HG03575 (cell line): ENCODE measurements at regions not wholly inside any gene's neighbourhood (a gene's known extent, or its start where the extent isn't known, plus 50 kb on each side); places are given as distances from the start of the nearest gene placed in this dataset.

ENCODE experiments used
- ATAC-seq: cut with Tn5 transposase; IDR thresholded peaks from one replicate; pipeline ENCODE4 v1.9.1; 2021; ENCODE audit not compliant: unreplicated experiment, insufficient number of reproducible peaks, low FRiP score; ENCODE audit errors: extremely low read depth

GRCh38 chr14:106845286-106846087, 1319.1 kb downstream of the TMEM121 start:
- no peak for ATAC-seq

DNA sequence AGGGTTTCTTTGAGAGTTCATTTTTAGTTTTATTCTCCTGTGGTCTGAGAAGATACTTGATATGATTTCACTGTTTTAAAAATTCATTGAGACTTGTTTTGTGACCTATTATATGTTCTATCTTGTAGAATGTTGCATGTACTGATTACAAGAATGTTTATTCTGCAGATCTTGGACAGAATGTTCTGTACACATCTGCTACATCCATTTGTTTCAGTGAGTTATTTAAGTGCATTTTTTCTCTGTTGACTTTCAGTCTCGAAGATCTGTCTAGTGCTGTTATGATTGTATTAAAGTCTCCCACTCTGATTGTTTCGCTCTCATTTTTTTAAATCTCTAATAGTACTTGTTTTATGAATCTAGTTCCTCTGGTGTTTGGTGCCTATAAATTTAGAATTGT, 1319.8 kb downstream of the TMEM121 start:
- ATAC-seq, result no peak

DNA sequence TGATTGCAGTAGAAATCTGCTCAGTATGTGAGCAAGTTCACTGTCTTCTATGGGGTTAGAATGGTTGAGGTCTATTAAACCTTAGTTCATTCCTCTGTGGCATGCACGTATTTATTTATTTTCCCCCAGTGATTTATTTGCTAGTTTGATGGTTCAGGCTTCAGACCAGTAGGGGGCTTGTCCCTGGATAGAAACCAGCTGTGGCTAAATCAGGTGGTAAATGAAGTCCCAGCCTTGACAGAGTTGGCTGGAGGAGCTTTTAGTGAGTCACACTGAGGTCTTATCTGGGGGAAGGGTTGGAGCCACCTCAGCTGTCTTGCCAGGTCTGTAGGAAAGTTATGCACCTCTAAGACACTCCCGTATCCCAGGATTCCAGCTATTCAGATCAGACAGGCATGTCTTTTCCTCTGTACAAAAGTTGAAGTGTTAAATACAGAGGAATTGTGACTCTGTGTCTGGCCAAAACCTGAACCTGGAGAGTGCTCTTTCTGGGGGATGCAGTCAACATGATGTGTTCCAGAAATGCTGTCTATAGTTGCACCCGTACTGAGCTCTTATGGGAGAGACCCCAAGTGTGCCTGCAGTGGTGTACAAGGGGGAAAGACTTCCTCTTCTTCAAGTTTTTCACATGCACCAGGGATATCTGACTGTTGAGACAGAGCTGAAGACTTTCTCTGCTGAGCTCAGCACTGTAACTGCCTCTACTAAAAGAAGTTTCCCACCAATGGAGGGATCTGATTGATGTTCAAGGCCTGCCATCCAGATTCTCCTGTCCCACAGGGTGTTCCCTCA, 1322.1 kb downstream of the TMEM121 start:
- no peak for ATAC-seq

DNA sequence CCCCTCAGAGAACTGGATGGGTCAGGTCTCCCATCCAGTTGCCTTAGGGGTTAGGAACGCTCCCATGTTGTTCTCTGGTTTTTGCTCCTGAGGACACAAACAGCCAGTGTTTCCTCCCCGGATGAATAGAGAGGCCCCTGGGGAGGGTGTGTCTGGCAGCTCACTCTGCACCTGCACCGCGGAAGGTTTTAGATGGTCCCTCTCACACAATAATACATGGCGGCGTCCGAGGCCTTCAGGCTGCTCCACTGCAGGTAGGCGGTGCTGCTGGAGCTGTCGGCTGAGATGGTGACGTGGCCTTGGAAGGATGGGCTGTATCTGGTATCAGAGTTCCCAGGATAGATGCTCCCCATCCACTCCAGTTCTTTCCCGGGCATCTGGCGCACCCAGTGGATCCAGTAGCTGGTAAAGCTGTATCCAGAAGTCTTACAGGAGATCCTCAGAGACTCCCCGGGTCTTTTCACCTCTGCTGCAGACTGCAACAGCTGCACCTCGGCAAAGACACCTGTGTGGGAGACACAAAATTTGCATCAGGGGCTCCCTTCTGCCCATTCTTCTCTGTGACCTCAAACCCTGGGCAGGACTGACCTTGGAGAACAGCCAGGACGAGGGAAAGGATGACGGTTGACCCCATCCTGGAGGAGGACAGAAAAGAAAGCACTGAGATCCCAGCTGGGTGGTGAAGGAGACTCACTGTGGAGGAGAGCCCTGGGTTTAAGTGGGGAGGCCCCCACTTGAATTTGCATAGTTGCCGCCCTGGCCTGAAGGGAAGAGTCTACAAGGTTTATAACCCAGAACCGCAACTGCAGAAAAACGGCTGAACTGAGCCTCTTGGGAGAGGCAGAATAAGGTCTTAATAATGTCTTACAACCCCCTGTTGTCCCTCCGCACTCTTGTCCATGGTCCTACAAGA, 1324.8 kb downstream of the TMEM121 start:
- ATAC-seq, result no peak

DNA sequence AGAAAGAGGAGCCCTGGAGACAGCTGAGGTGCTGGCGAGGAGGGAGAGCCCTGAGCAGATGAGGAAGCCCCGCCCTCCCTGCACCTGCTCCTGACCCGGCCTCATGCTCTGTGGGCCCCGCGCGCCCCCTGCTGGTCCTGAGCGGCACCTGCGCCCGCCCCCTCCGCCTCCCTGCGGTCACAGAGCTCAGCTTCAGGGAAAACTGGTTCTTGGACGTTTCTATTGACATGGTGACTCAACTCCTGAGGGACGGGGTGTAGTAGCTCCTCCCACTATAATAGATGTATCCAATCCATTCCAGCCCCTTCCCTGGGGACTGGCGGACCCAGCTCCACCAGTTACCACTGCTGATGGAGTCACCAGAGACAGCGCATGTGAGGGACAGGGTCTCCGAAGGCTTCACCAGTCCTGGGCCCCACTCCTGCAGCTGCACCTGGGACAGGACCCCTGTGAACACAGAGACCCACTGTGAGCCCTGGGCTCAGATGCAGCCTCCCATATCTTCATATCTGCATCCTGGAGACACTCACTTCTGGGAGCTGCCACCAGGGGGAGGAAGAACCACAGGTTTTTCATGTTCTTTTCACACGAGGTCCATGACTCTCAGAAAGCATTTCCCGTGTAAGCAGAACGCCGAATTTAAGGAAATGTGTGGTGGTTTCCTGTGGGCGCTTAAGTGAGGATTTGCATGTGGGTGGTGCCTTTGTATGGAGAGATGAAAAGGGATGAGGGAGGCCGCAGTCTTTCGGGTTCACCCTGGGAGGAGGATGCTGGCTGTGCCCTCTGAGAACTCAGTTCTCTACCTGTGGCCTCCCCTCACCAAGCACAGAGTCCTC, 1346.4 kb downstream of the TMEM121 start:
- no peak for ATAC-seq

DNA sequence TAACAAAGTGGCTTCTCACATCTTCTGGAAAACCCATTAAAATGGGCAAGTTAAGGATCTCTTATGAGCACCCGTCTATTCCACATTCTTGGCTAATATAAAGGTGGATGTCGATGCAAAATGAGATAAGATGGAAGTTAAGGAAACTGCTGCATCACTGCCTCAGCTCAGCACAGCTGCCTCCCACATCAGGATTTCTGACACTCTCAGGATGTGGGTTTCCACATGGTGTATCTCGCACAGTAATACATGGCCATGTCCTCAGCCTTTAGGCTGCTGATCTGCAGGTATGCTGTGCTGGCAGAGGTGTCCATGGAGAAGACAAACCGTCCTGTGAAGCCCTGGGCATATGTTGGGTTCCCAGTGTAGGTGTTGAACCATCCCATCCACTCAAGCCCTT, 1348.0 kb downstream of the TMEM121 start:
- no peak for ATAC-seq

DNA sequence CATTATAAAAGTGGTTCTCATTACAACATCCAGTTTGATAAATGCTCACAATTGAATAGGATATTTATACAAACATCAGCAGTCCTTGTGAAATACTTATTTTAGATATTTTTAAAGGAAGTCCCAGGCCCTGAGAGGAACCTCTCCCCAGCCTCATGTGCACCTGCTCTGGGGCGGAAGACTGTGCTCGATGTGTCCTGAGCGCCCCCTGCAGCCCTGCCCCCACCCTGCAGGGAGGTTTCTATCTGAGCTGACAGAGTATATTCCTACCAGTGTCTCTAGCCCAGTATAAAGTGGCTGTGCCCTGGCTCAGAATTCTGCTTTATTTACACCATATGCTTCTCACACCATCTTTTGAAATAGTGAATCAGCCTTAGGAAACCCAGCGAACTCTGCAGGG, 1349.1 kb downstream of the TMEM121 start:
- ATAC-seq, result no peak

DNA sequence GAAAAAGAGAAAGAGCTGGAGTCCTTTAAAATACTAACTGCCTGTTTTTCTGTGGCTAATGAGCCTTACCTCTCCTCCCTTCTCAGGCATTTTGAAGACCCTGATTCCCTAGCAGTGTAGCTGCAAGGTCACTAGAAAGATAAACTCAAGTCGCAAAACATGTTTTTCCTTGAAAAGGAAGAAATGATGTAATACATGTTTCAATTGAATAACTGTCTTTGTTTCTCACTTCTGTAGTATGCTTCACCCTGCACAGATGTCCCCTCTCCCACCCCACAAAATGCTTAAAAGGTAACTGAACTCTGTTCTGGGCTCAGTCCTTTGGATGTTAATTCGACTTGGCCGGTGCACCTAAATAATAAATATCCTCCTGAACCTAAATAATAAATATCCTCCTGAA, 1350.3 kb downstream of the TMEM121 start:
- ATAC-seq, result no peak

GRCh38 chr14:106877517-106877916, 1351.1 kb downstream of the TMEM121 start:
- ATAC-seq, result no peak

GRCh38 chr14:106879241-106879640, 1352.9 kb downstream of the TMEM121 start:
- ATAC-seq, result no peak

GRCh38 chr14:106883218-106883692, 1356.9 kb downstream of the TMEM121 start:
- no peak for ATAC-seq
